H9 (cell line): ENCODE measurements at regions not wholly inside any gene's neighbourhood (a gene's known extent, or its start where the extent isn't known, plus 50 kb on each side); places are given as distances from the start of the nearest gene placed in this dataset.

Experiments used
- DNase-seq: peaks from one replicate; pipeline ENCODE4 v3.0.0-alpha.2; 2017
- H2AFZ ChIP-seq: one replicate; pipeline ENCODE4 v1.6.1; 2013; ENCODE audit warnings: mild to moderate bottlenecking, low read length, control low read depth, moderate library complexity
- H2AK5ac ChIP-seq: 2 replicates; pipeline ENCODE4 v1.6.1; 2013; ENCODE audit warnings: low read length, control low read depth, mixed read lengths; ENCODE audit not compliant: insufficient read length
- H2BK120ac ChIP-seq: one replicate; pipeline ENCODE4 v1.6.1; 2013; ENCODE audit warnings: low read depth, mild to moderate bottlenecking, low read length, control low read depth, inconsistent platforms; ENCODE audit not compliant: poor library complexity, severe bottlenecking
- H2BK12ac ChIP-seq: 2 replicates; pipeline ENCODE4 v1.6.1; 2013; ENCODE audit warnings: low read length, control low read depth, mixed read lengths, low read depth; ENCODE audit not compliant: insufficient read length
- H2BK15ac ChIP-seq: 2 replicates; pipeline ENCODE4 v1.6.1; 2013; ENCODE audit warnings: low read depth, low read length, control low read depth
- H2BK20ac ChIP-seq: one replicate; pipeline ENCODE4 v1.6.1; 2013; ENCODE audit warnings: low read depth, mild to moderate bottlenecking, low read length, control low read depth, inconsistent platforms; ENCODE audit not compliant: poor library complexity, severe bottlenecking
- H2BK5ac ChIP-seq: 2 replicates; pipeline ENCODE4 v1.6.1; 2013; ENCODE audit warnings: low read length, control low read depth, mixed read lengths; ENCODE audit not compliant: insufficient read length
- H3K14ac ChIP-seq: 2 replicates; pipeline ENCODE4 v1.6.1; 2013; ENCODE audit warnings: low read length, control low read depth; ENCODE audit not compliant: insufficient read depth
- H3K18ac ChIP-seq: 2 replicates; pipeline ENCODE4 v1.6.1; 2013; ENCODE audit warnings: low read depth, mild to moderate bottlenecking, mixed read lengths, low read length, control low read depth; ENCODE audit not compliant: insufficient read length
- H3K23ac ChIP-seq: 2 replicates; pipeline ENCODE4 v1.6.1; 2013; ENCODE audit warnings: low read length, control low read depth, mixed read lengths, low read depth; ENCODE audit not compliant: insufficient read length
- H3K23me2 ChIP-seq: 2 replicates; pipeline ENCODE4 v1.6.1; 2013; ENCODE audit warnings: low read depth, mild to moderate bottlenecking, mixed read lengths, low read length, control low read depth; ENCODE audit not compliant: insufficient read length, poor library complexity, severe bottlenecking
- H3K27ac ChIP-seq: 2 replicates; pipeline ENCODE4 v1.5.1; 2013; ENCODE audit warnings: low read length, control low read depth, mixed read lengths, low read depth; ENCODE audit not compliant: insufficient read length
- H3K27me3 ChIP-seq: 2 replicates; pipeline ENCODE4 v1.6.1; 2013; ENCODE audit warnings: low read length, control low read depth, inconsistent platforms; ENCODE audit not compliant: insufficient read depth
- H3K4ac ChIP-seq: 2 replicates; pipeline ENCODE4 v1.6.1; 2013; ENCODE audit warnings: low read depth, mild to moderate bottlenecking, control low read depth, inconsistent platforms, low read length, moderate library complexity
- H3K4me1 ChIP-seq: 2 replicates; pipeline ENCODE4 v1.6.1; 2013; ENCODE audit warnings: low read length, control low read depth, inconsistent platforms; ENCODE audit not compliant: insufficient read depth
- H3K4me2 ChIP-seq: 2 replicates; pipeline ENCODE4 v1.6.1; 2013; ENCODE audit warnings: low read length, control low read depth, mixed read lengths; ENCODE audit not compliant: insufficient read length, insufficient read depth
- H3K56ac ChIP-seq: 2 replicates; pipeline ENCODE4 v1.6.1; 2013; ENCODE audit warnings: low read depth, mild to moderate bottlenecking, mixed read lengths, low read length, control low read depth; ENCODE audit not compliant: insufficient read length
- H3K79me1 ChIP-seq: 2 replicates; pipeline ENCODE4 v1.6.1; 2013; ENCODE audit warnings: low read depth, mild to moderate bottlenecking, moderate library complexity, low read length, control low read depth, inconsistent platforms; ENCODE audit not compliant: insufficient read depth, poor library complexity, severe bottlenecking
- H3K79me2 ChIP-seq: 2 replicates; pipeline ENCODE4 v1.6.1; 2013; ENCODE audit warnings: low read length, control low read depth, inconsistent platforms; ENCODE audit not compliant: insufficient read depth
- H3K9ac ChIP-seq: 2 replicates; pipeline ENCODE4 v1.6.1; 2013; ENCODE audit warnings: low read length, control low read depth, mixed read lengths; ENCODE audit not compliant: insufficient read length; ENCODE audit errors: extremely low read depth
- H3K9me3 ChIP-seq: one replicate; pipeline ENCODE4 v1.6.1; 2013; ENCODE audit warnings: low read depth, low read length, inconsistent platforms; ENCODE audit not compliant: control insufficient read depth
- H3T11ph ChIP-seq: one replicate; pipeline ENCODE4 v1.6.1; 2013; ENCODE audit warnings: mild to moderate bottlenecking, low read length, control low read depth, inconsistent platforms
- H4K20me1 ChIP-seq: one replicate; pipeline ENCODE4 v1.6.1; 2013; ENCODE audit not compliant: control insufficient read depth, insufficient read length, insufficient read depth
- H4K5ac ChIP-seq: 2 replicates; pipeline ENCODE4 v1.6.1; 2013; ENCODE audit warnings: low read depth, mild to moderate bottlenecking, mixed read lengths, low read length, control low read depth; ENCODE audit not compliant: insufficient read length
- H4K8ac ChIP-seq: replicated peaks from 2 replicates; pipeline ENCODE4 v1.6.1; 2013; ENCODE audit warnings: low read length, control low read depth, mixed read lengths, low read depth; ENCODE audit not compliant: insufficient read length
- H4K91ac ChIP-seq: 2 replicates; pipeline ENCODE4 v1.6.1; 2013; ENCODE audit warnings: low read depth, mild to moderate bottlenecking, moderate library complexity, mixed read lengths, low read length, control low read depth; ENCODE audit not compliant: insufficient read length
- H3K27ac Mint-ChIP-seq, 3 experiments: 2 replicates in 2 of 3; 3 replicates in 1 of 3; pipeline ENCODE4 v1.8.0; 2020 to 2021; ENCODE audit warnings: mixed read lengths in 3 of 3, mild to moderate bottlenecking in 1 of 3, moderate library complexity in 1 of 3
- H3K27me3 Mint-ChIP-seq: 2 replicates; pipeline ENCODE4 v1.8.0; 2021; ENCODE audit warnings: low read depth, mild to moderate bottlenecking, moderate library complexity, mixed read lengths
- H3K36me3 Mint-ChIP-seq, 3 experiments: 2 replicates in 2 of 3; 3 replicates in 1 of 3; pipeline ENCODE4 v1.8.0; 2020 to 2021; ENCODE audit warnings: low read depth in 3 of 3, mixed read lengths in 3 of 3; ENCODE audit not compliant: insufficient read depth in 1 of 3
- H3K4me1 Mint-ChIP-seq, 2 experiments: 2 replicates each; pipeline ENCODE4 v1.8.0; 2020; ENCODE audit warnings: mixed read lengths in 2 of 2
- H3K4me3 Mint-ChIP-seq, 2 experiments: 2 replicates in 1 of 2; 3 replicates in 1 of 2; pipeline ENCODE4 v1.8.0; 2020 to 2021; ENCODE audit warnings: mild to moderate bottlenecking in 2 of 2, mixed read lengths in 2 of 2, moderate library complexity in 1 of 2
- H3K9me3 Mint-ChIP-seq, 2 experiments: 2 replicates in 1 of 2; 3 replicates in 1 of 2; pipeline ENCODE4 v1.8.0; 2020; ENCODE audit warnings: mild to moderate bottlenecking in 2 of 2, mixed read lengths in 2 of 2, moderate library complexity in 1 of 2
- CTCF ChIP-seq: fragments of 200-600 bp; sonication (generic); conservative IDR thresholded peaks from 3 replicates; pipeline ENCODE4 v1.8.0; 2021; ENCODE audit warnings: antibody characterized with exemption, mild to moderate bottlenecking
- WGBS: extraction: QIAGEN DNeasy Blood & Tissue Kit; methylation state at CpG from one replicate; pipeline ENCODE4 v1.1.7; 2013; ENCODE audit warnings: missing lambda C conversion rate, low lambda C conversion rate, mixed read lengths; ENCODE audit not compliant: insufficient read length; ENCODE audit errors: extremely low coverage; 5-methylcytosine and 5-hydroxymethylcytosine counted together

DNA sequence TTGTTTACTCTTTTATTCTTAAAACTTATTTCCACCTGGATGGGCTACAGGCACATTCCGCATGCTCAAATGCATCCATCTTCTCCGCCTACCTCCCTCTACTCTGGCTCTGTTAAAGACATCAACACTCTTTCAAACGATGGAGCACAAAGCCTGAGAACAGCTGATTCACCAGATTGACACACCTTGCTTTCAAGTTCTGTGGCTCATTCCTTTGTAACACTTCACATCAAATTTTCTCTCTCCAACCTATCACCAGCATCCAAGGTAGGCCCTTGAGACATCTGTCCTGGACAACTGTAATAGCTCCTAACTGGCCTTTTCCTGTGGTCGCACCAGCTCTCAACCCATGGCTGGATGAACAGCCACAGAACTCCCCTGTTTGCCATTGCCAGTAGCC is 274.5 kb downstream of the BCL11A start:
- Histone ChIP-seq H4K20me1 (no peaks in the 10 kb centered on the region), H2BK120ac (no peak overlapping the region), H3K9me3 (no peaks in the 10 kb centered on the region), H3K14ac (no peak overlapping the region), H3K4ac (no peak overlapping the region), H3K79me2 (no peaks in the 10 kb centered on the region), H3K18ac (no peak overlapping the region), H2AK5ac (no peak overlapping the region), H3K27me3 (no peaks in the 10 kb centered on the region), H2BK5ac (no peak overlapping the region), H3K9ac (no peak overlapping the region), H2BK20ac (no peak overlapping the region), H2AFZ (no peak overlapping the region), H3K56ac (no peak overlapping the region), H4K8ac (no peak overlapping the region), H3T11ph (no peak overlapping the region), H2BK15ac (no peak overlapping the region), H2BK12ac (no peak overlapping the region), H3K27ac (no peak overlapping the region), H3K4me1 (no peaks in the 10 kb centered on the region), H3K79me1 (no peaks in the 10 kb centered on the region), H3K23me2 (no peaks in the 10 kb centered on the region), H4K5ac (no peak overlapping the region), H3K23ac (no peak overlapping the region), H3K4me2 (no peak overlapping the region), H4K91ac (no peak overlapping the region)
- no peak for TF ChIP-seq CTCF
- H3K36me3 Mint-ChIP-seq = peaks cover 0 to 5% (median 2%) of the 10 kb centered on the region in 3 experiments; a peak in 3 of 7 replicates
- peaks cover 6 to 7% of the 10 kb centered on the region in 2 experiments for H3K4me1 Mint-ChIP-seq
- no CpG with 5 or more reads among the region's 4 CpGs for WGBS
- H3K4me3 Mint-ChIP-seq = no peak overlapping the region
- H3K27ac Mint-ChIP-seq = no peak overlapping the region
- no peak for DNase-seq
- peaks cover 4% of the 10 kb centered on the region; the same call in 1 of the 2 replicates for H3K27me3 Mint-ChIP-seq
- H3K9me3 Mint-ChIP-seq = peaks cover 8 to 14% of the 10 kb centered on the region in 2 experiments; a peak in 4 of 5 replicates
